ENCODE measurements at regions not wholly inside any gene's neighbourhood (a gene's known extent, or its start where the extent isn't known, plus 50 kb on each side); places are given as distances from the start of the nearest gene placed in this dataset.

- TF ChIP-seq CTCF (conservative IDR thresholded peaks at IDR 0.05; ENCODE audit: low read length) (no peak), EZH2phosphoT487 (IDR thresholded peaks at IDR 0.05; ENCODE audit: borderline replicate concordance, low read depth, low read length) (no peak)
Observed at GRCh38 chr5:174242573-174242972, 197.1 kb downstream of the NSG2 start.

Data from OCI-LY7 (cell line).